H1 (cell line): ENCODE measurements at regions not wholly inside any gene's neighbourhood (a gene's known extent, or its start where the extent isn't known, plus 50 kb on each side); places are given as distances from the start of the nearest gene placed in this dataset.

Source experiments
- CTCF ChIA-PET: fragments of 300-600 bp; sonication (Branson Sonifier 250); formaldehyde crosslinking; loops from one replicate; lab custom pipeline; 2021; ENCODE audit not compliant: partially characterized antibody; lab: Charles Lee
- POLR2A ChIA-PET: fragments of 300-600 bp; sonication (Branson Sonifier 250); formaldehyde crosslinking; loops from one replicate; lab custom pipeline; 2021; ENCODE audit warnings: inconsistent platforms; ENCODE audit not compliant: partially characterized antibody; lab: Charles Lee
- DNase-seq, 2 experiments: peaks; one replicate each; pipeline versions ENCODE4 v3.0.0 to v3.0.0-alpha.2; 2010 to 2022; ENCODE audit warnings: low spot score in 2 of 2, low read depth in 1 of 2, mixed read lengths in 1 of 2
- FAIRE-seq: peaks from 2 replicates; lab custom pipeline; 2011; peaks lifted over from hg19 to GRCh38; lab: Jason Lieb, UNC
- H2AFZ ChIP-seq: 2 replicates; pipeline ENCODE4 v1.8.1; 2012; ENCODE audit warnings: low read length, inconsistent platforms
- H2AK5ac ChIP-seq: 2 replicates; pipeline ENCODE4 v1.6.1; 2013; ENCODE audit warnings: low read depth, low read length
- H2BK120ac ChIP-seq: replicated peaks from 2 replicates; pipeline ENCODE3; 2013; ENCODE audit warnings: low read depth, low read length, inconsistent platforms
- H2BK12ac ChIP-seq: 2 replicates; pipeline ENCODE4 v1.6.1; 2013; ENCODE audit warnings: low read depth, low read length
- H2BK15ac ChIP-seq: 2 replicates; pipeline ENCODE4 v1.6.1; 2013; ENCODE audit warnings: low read length
- H2BK20ac ChIP-seq: 2 replicates; pipeline ENCODE4 v1.6.1; 2013; ENCODE audit warnings: low read length
- H2BK5ac ChIP-seq: 2 replicates; pipeline ENCODE4 v1.6.1; 2013; ENCODE audit warnings: low read depth, low read length
- H3K14ac ChIP-seq: 2 replicates; pipeline ENCODE4 v1.6.1; 2013; ENCODE audit warnings: inconsistent platforms; ENCODE audit not compliant: insufficient read length
- H3K18ac ChIP-seq: 2 replicates; pipeline ENCODE4 v1.6.1; 2013; ENCODE audit warnings: low read length; ENCODE audit errors: extremely low read depth
- H3K23ac ChIP-seq: 2 replicates; pipeline ENCODE4 v1.6.1; 2013; ENCODE audit warnings: inconsistent platforms; ENCODE audit not compliant: insufficient read length
- H3K23me2 ChIP-seq: 2 replicates; pipeline ENCODE4 v1.6.1; 2013; ENCODE audit warnings: low read depth, low read length
- H3K27ac ChIP-seq: 2 replicates; pipeline ENCODE4 v1.6.1; 2011; ENCODE audit warnings: low read depth, low read length, inconsistent platforms
- H3K27me3 ChIP-seq, 4 experiments: replicated peaks in 1 of 4; 1 replicate in 1 of 4; 2 replicates in 3 of 4; pipeline versions ENCODE4 v1.6.1 to v1.8.1; 2011 to 2013; ENCODE audit warnings: low read length in 3 of 4, mild to moderate bottlenecking in 3 of 4, inconsistent platforms in 2 of 4, mixed read lengths in 2 of 4, moderate library complexity in 1 of 4; ENCODE audit not compliant: control insufficient read depth in 3 of 4, insufficient read depth in 3 of 4; ENCODE audit errors: extremely low read depth in 1 of 4
- H3K36me3 ChIP-seq, 4 experiments: 2 replicates each; pipeline versions ENCODE4 v1.6.1 to v1.8.1; 2011 to 2013; ENCODE audit warnings: mild to moderate bottlenecking in 4 of 4, low read length in 3 of 4, moderate library complexity in 2 of 4, control low read depth in 1 of 4, inconsistent platforms in 1 of 4; ENCODE audit not compliant: insufficient read depth in 4 of 4, control insufficient read depth in 2 of 4
- H3K4ac ChIP-seq: replicated peaks from 2 replicates; pipeline ENCODE3; 2013; ENCODE audit warnings: low read length, low read depth, mixed read lengths, inconsistent platforms; ENCODE audit not compliant: insufficient read length
- H3K4me1 ChIP-seq, 4 experiments: replicated peaks in 1 of 4; 1 replicate in 1 of 4; 2 replicates in 3 of 4; pipeline versions ENCODE4 v1.6.1 to v1.8.1; 2011 to 2013; ENCODE audit warnings: low read length in 3 of 4, inconsistent platforms in 2 of 4, mixed read lengths in 1 of 4; ENCODE audit not compliant: insufficient read depth in 4 of 4, control insufficient read depth in 3 of 4
- H3K4me2 ChIP-seq, 2 experiments: 2 replicates each; pipeline versions ENCODE4 v1.6.1 to v1.8.1; 2011 to 2013; ENCODE audit warnings: low read depth in 2 of 2, low read length in 2 of 2, control low read depth in 1 of 2, inconsistent platforms in 1 of 2, mild to moderate bottlenecking in 1 of 2; ENCODE audit not compliant: insufficient read depth in 1 of 2
- H3K4me3 ChIP-seq, 4 experiments: fragments of 200-600, 300-600 bp in 1 of 4; sonication (generic), shearing (Covaris generic), sonication (Bioruptor Twin) in 1 of 4; 2 replicates each; pipeline versions ENCODE4 v1.5.1 to v1.8.1; 2011 to 2016; ENCODE audit warnings: low read length in 4 of 4, low read depth in 3 of 4, control low read depth in 2 of 4, inconsistent platforms in 2 of 4, mild to moderate bottlenecking in 2 of 4, mixed read lengths in 1 of 4, moderate library complexity in 1 of 4; ENCODE audit not compliant: insufficient read depth in 2 of 4; ENCODE audit errors: extremely low read depth in 1 of 4
- H3K56ac ChIP-seq: replicated peaks from 2 replicates; pipeline ENCODE3; 2013; ENCODE audit warnings: low read depth, mild to moderate bottlenecking, mixed read lengths, low read length, inconsistent platforms; ENCODE audit not compliant: insufficient read length
- H3K79me1 ChIP-seq: 2 replicates; pipeline ENCODE4 v1.6.1; 2013; ENCODE audit warnings: low read depth, low read length, control low read depth
- H3K79me2 ChIP-seq, 2 experiments: 2 replicates each; pipeline versions ENCODE4 v1.6.1 to v1.8.1; 2012 to 2013; ENCODE audit warnings: low read length in 2 of 2, mild to moderate bottlenecking in 2 of 2, inconsistent platforms in 1 of 2; ENCODE audit not compliant: insufficient read depth in 2 of 2, control insufficient read depth in 1 of 2
- H3K9ac ChIP-seq, 4 experiments: replicated peaks in 1 of 4; 1 replicate in 1 of 4; 2 replicates in 3 of 4; pipeline versions ENCODE4 v1.6.1 to v1.8.1; 2011 to 2013; ENCODE audit warnings: low read depth in 3 of 4, low read length in 3 of 4, control low read depth in 2 of 4, mild to moderate bottlenecking in 2 of 4, moderate library complexity in 2 of 4, inconsistent platforms in 1 of 4; ENCODE audit errors: extremely low read depth in 1 of 4
- H3K9me3 ChIP-seq, 2 experiments: 2 replicates each; pipeline versions ENCODE4 v1.6.1 to v1.8.1; 2012 to 2013; ENCODE audit warnings: mild to moderate bottlenecking in 2 of 2, moderate library complexity in 2 of 2, control low read depth in 1 of 2, inconsistent platforms in 1 of 2, low read depth in 1 of 2, low read length in 1 of 2, mixed read lengths in 1 of 2; ENCODE audit not compliant: insufficient read depth in 2 of 2
- H4K20me1 ChIP-seq, 2 experiments: replicated peaks in 1 of 2; 2 replicates each; pipeline versions ENCODE3 to v1.8.1; 2011 to 2013; ENCODE audit warnings: inconsistent platforms in 2 of 2, low read length in 2 of 2, mild to moderate bottlenecking in 1 of 2; ENCODE audit not compliant: insufficient read depth in 2 of 2, control insufficient read depth in 1 of 2
- H4K5ac ChIP-seq: 2 replicates; pipeline ENCODE4 v1.6.1; 2013; ENCODE audit warnings: low read length, low read depth, mixed read lengths, inconsistent platforms; ENCODE audit not compliant: insufficient read length
- H4K8ac ChIP-seq: 2 replicates; pipeline ENCODE4 v1.8.0; 2013; ENCODE audit warnings: mild to moderate bottlenecking, moderate library complexity, low read length, inconsistent platforms; ENCODE audit not compliant: insufficient read depth; ENCODE audit errors: extremely low read depth
- H4K91ac ChIP-seq: replicated peaks from 2 replicates; pipeline ENCODE3; 2013; ENCODE audit warnings: low read length, mixed read lengths, inconsistent platforms; ENCODE audit not compliant: insufficient read length
- BACH1 ChIP-seq: IDR thresholded peaks from 2 replicates; pipeline ENCODE4 v1.6.1; 2012; ENCODE audit warnings: low read length, improper control_type of control experiment
- BCL11A ChIP-seq, 2 experiments: IDR thresholded peaks; one replicate each; pipeline ENCODE4 v1.6.1; 2011; ENCODE audit warnings: low read depth in 2 of 2, low read length in 2 of 2, mild to moderate bottlenecking in 2 of 2
- CBX8 ChIP-seq: fragments of 300-800, 300-1000 bp; sonication (generic); IDR thresholded peaks from 2 replicates; pipeline ENCODE4 v1.7.1; 2016; ENCODE audit warnings: low read depth, low read length, borderline replicate concordance
- EGR1 ChIP-seq: IDR thresholded peaks from 2 replicates; pipeline ENCODE4 v1.6.1; 2011; ENCODE audit warnings: low read depth, low read length, borderline replicate concordance
- JUN ChIP-seq: IDR thresholded peaks from 2 replicates; pipeline ENCODE4 v1.6.1; 2011; ENCODE audit warnings: low read depth, mild to moderate bottlenecking, improper control_type of control experiment, low read length
- POLR2AphosphoS5 ChIP-seq: IDR thresholded peaks from 2 replicates; pipeline ENCODE4 v1.6.1; 2011; ENCODE audit warnings: low read depth, low read length
- RAD21 ChIP-seq, 2 experiments: IDR thresholded peaks in 1 of 2; conservative IDR thresholded peaks in 1 of 2; 2 replicates each; pipeline ENCODE4 v1.6.1; 2011; ENCODE audit warnings: low read depth in 2 of 2, low read length in 2 of 2, improper control_type of control experiment in 1 of 2, inconsistent platforms in 1 of 2, mild to moderate bottlenecking in 1 of 2, moderate library complexity in 1 of 2
- SIX5 ChIP-seq: IDR thresholded peaks from 2 replicates; pipeline ENCODE4 v1.6.1; 2011; ENCODE audit warnings: mild to moderate bottlenecking, low read depth, low read length
- SP2 ChIP-seq: IDR thresholded peaks from 2 replicates; pipeline ENCODE4 v1.6.1; 2012; ENCODE audit warnings: mild to moderate bottlenecking, low read length, inconsistent platforms
- TAF7 ChIP-seq: optimal IDR thresholded peaks from 2 replicates; pipeline ENCODE3; 2011; ENCODE audit warnings: low read depth, mild to moderate bottlenecking, inconsistent platforms, low read length, moderate library complexity, borderline replicate concordance
- TEAD4 ChIP-seq: IDR thresholded peaks from 2 replicates; pipeline ENCODE4 v1.6.1; 2012; ENCODE audit warnings: low read depth, low read length, inconsistent platforms, mixed read lengths
- WGBS, 2 experiments: shearing (Covaris generic) in 1 of 2; methylation state at CpG; one replicate each; pipeline versions ENCODE4 v1.1.6 to v1.1.7; 2013 to 2015; ENCODE audit warnings: low lambda C conversion rate in 2 of 2, mixed read lengths in 2 of 2, inconsistent platforms in 1 of 2, low coverage in 1 of 2, missing lambda C conversion rate in 1 of 2; ENCODE audit not compliant: insufficient replicate concordance in 2 of 2, insufficient coverage in 1 of 2, insufficient read length in 1 of 2; ENCODE audit errors: extremely low coverage in 1 of 2, missing lambda C conversion rate in 1 of 2; 5-methylcytosine and 5-hydroxymethylcytosine counted together
- TF ChIP-seq, protein P1 (sequence below): IDR thresholded peaks from 2 replicates; pipeline ENCODE4 v1.6.1; 2012; ENCODE audit warnings: low read length, inconsistent platforms
- TF ChIP-seq, protein P2 (sequence below): IDR thresholded peaks from 2 replicates; pipeline ENCODE4 v1.6.1; 2011; ENCODE audit warnings: low read length, improper control_type of control experiment

- FAIRE-seq (no peak), DNase-seq (no peak)
- no peaks in the 10 kb centered on the region for H3K79me2 ChIP-seq
- no peak overlapping the region for H2AK5ac ChIP-seq
- H3K9me3 ChIP-seq = no peaks in the 10 kb centered on the region; a peak in 1 of 4 replicates
- ChIA-PET CTCF (no interaction called here), POLR2A (no interaction called here)
- no peak overlapping the region for H3K14ac ChIP-seq
- H4K91ac ChIP-seq = no peak overlapping the region
- no peak overlapping the region for H2AFZ ChIP-seq
- no peaks in the 10 kb centered on the region for H3K4me1 ChIP-seq
- no peaks in the 10 kb centered on the region for H4K20me1 ChIP-seq
- H3K4me3 ChIP-seq = no peak overlapping the region
- H3K18ac ChIP-seq = no peak overlapping the region
- H3K4me2 ChIP-seq = no peak overlapping the region
- H3K27me3 ChIP-seq = no peaks in the 10 kb centered on the region
- H3K27ac ChIP-seq = no peak overlapping the region
- H4K8ac ChIP-seq = no peak overlapping the region
- no peak overlapping the region for H3K56ac ChIP-seq
- no peak overlapping the region for H2BK20ac ChIP-seq
- no peak overlapping the region for H2BK5ac ChIP-seq
- H3K36me3 ChIP-seq = no peaks in the 10 kb centered on the region
- no peak overlapping the region for H4K5ac ChIP-seq
- WGBS, 2 experiments = 59% methylated on average over 3 of the region's 3 CpGs; no CpG with 5 or more reads in 1 of the 2 experiments
- no peaks in the 10 kb centered on the region for H3K79me1 ChIP-seq
- H2BK120ac ChIP-seq = no peak overlapping the region
- H2BK15ac ChIP-seq = no peak overlapping the region
- no peak overlapping the region for H3K23ac ChIP-seq
- no peaks in the 10 kb centered on the region for H3K23me2 ChIP-seq
- no peak overlapping the region for H3K9ac ChIP-seq
- no peak overlapping the region for H3K4ac ChIP-seq
- no peak overlapping the region for H2BK12ac ChIP-seq
- TF ChIP-seq CBX8 (no peak), SP2 (no peak), TEAD4 (no peak), JUN (no peak), BCL11A (IDR thresholded peaks at IDR 0.05; ENCODE audit: low read depth in 2 of 2, low read length in 2 of 2) (no peak), EGR1 (no peak), RAD21 (IDR thresholded peaks at IDR 0.05 in 1 of 2, conservative IDR thresholded peaks at IDR 0.05 in 1 of 2; ENCODE audit: low read depth in 2 of 2, low read length in 2 of 2) (no peak), BACH1 (no peak), POLR2AphosphoS5 (no peak), TAF7 (no peak), SIX5 (no peak)
- TF ChIP-seq, protein P1, sequence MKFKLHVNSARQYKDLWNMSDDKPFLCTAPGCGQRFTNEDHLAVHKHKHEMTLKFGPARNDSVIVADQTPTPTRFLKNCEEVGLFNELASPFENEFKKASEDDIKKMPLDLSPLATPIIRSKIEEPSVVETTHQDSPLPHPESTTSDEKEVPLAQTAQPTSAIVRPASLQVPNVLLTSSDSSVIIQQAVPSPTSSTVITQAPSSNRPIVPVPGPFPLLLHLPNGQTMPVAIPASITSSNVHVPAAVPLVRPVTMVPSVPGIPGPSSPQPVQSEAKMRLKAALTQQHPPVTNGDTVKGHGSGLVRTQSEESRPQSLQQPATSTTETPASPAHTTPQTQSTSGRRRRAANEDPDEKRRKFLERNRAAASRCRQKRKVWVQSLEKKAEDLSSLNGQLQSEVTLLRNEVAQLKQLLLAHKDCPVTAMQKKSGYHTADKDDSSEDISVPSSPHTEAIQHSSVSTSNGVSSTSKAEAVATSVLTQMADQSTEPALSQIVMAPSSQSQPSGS = no peak
- TF ChIP-seq, protein P2, sequence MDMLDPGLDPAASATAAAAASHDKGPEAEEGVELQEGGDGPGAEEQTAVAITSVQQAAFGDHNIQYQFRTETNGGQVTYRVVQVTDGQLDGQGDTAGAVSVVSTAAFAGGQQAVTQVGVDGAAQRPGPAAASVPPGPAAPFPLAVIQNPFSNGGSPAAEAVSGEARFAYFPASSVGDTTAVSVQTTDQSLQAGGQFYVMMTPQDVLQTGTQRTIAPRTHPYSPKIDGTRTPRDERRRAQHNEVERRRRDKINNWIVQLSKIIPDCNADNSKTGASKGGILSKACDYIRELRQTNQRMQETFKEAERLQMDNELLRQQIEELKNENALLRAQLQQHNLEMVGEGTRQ = no peak
Measured at GRCh38 chr4:28621591-28621990, 1761.0 kb downstream of the STIM2 start.
